Calu3 (cell line): ENCODE measurements at regions not wholly inside any gene's neighbourhood (a gene's known extent, or its start where the extent isn't known, plus 50 kb on each side); places are given as distances from the start of the nearest gene placed in this dataset.

Experiments used
- BruUV-seq: library from RNA; stranded (reverse); fragments of 400-500 nt; replicated peaks from 2 replicates; lab custom pipeline; 2021; lab: Mats Ljungman, UMichigan
- CTCF ChIA-PET: fragments of 300-600 bp; sonication (Branson Sonifier 250); formaldehyde crosslinking; loops from one replicate; lab custom pipeline; 2022; ENCODE audit warnings: antibody characterized with exemption; lab: Charles Lee
- DNase-seq: peaks from one replicate; pipeline ENCODE4 v3.0.0; 2022
- H3K27ac Mint-ChIP-seq: one replicate; pipeline ENCODE4 v1.8.0; 2022; ENCODE audit warnings: mixed read lengths; ENCODE audit not compliant: unreplicated experiment
- H3K27me3 Mint-ChIP-seq: one replicate; pipeline ENCODE4 v1.8.0; 2022; ENCODE audit warnings: mixed read lengths; ENCODE audit not compliant: unreplicated experiment
- H3K36me3 Mint-ChIP-seq: one replicate; pipeline ENCODE4 v1.8.0; 2022; ENCODE audit warnings: mild to moderate bottlenecking, moderate library complexity, mixed read lengths; ENCODE audit not compliant: insufficient read depth, unreplicated experiment
- H3K4me1 Mint-ChIP-seq: one replicate; pipeline ENCODE4 v1.8.0; 2022; ENCODE audit warnings: mild to moderate bottlenecking, low read depth, mixed read lengths; ENCODE audit not compliant: unreplicated experiment
- H3K4me3 Mint-ChIP-seq: one replicate; pipeline ENCODE4 v1.8.0; 2022; ENCODE audit warnings: mild to moderate bottlenecking, low read depth, moderate library complexity, mixed read lengths; ENCODE audit not compliant: unreplicated experiment
- H3K9me3 Mint-ChIP-seq: one replicate; pipeline ENCODE4 v1.8.0; 2022; ENCODE audit warnings: low read depth, mixed read lengths; ENCODE audit not compliant: unreplicated experiment
- CTCF ChIP-seq: fragments of 200-600 bp; IDR thresholded peaks from one replicate; pipeline ENCODE4 v1.8.0; 2022; ENCODE audit warnings: antibody characterized with exemption; ENCODE audit not compliant: unreplicated experiment
- intact Hi-C: fragments of 100-400 bp; cut with micrococcal nuclease; formaldehyde crosslinking; loops from one replicate; pipeline ENCODE4 v1.10.0; 2022; ENCODE audit not compliant: unreplicated experiment

DNA sequence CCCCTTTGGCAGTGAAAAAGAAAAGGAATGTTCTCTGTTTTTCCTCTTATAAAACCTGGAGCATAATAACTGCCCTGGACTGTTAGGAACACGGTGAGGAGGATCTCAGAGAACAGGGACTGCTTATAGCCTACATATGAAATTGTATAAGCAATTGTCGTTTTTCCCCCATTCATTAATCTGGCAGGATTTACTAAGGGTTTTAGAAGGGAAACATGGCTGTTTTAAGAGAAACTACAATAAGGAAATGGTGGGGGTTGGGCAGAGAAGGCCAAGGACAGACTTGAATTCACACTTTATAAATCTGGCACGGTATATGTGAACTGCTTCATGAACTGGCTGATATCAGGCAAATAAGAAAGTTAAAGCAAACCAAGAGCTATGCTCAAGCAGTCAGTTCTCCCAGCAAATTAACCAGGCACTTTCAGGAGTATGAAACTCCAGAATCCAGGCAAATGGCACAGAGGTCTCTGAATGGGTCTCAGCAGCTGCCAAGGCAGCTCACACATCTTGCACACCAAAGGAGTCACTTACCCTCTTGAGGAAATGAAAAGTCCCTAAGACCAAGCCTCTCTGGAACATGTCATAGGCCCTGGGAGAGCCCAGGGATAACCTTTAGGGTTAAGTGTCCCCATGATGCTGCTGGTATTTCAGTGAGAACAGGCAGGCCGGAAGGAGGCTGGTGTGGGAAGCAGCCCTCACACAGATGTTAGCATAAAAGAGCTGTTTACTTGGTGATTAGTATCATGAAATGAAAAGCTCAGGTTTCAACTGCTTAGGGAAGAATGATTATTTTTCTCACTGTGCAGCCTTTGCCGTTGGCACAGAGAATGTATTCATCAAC is 260.5 kb upstream of the MARCKS start:
- intact Hi-C loops, result no loop called here
- no peak for TF ChIP-seq CTCF
- peaks cover 5% of the 10 kb centered on the region for H3K9me3 Mint-ChIP-seq
- no peaks in the 10 kb centered on the region for H3K27me3 Mint-ChIP-seq
- no peak overlapping the region for H3K4me3 Mint-ChIP-seq
- H3K36me3 Mint-ChIP-seq, result no peaks in the 10 kb centered on the region
- BruUV-seq, result no TSS peak
- DNase-seq, result no peak
- H3K27ac Mint-ChIP-seq, result no peak overlapping the region
- H3K4me1 Mint-ChIP-seq, result peaks cover 16% of the 10 kb centered on the region
- CTCF ChIA-PET, result interaction anchor here (0.6 to 1.0 kb wide), 2 partner anchors 155 to 262 kb away, joined by 4 to 6 read pairs; no protein-coding TSS in a partner anchor

DNA sequence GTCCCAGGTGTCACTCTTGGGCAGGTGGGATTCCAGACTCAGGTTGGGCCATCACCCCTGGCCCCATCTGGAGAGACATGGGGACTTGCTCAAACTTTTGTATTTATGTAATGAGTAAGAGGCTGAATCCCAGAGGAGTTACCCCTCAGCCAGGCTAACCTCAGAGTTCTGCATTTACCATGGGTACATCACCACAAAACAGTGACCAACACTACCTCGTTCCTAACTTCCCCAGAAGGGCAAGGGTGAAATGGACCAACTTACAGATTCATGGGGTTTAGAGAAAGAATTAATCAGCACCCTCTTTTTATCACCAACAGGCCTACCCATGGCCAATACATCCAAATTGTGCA is 259.9 kb upstream of the MARCKS start:
- intact Hi-C loops, result no loop called here
- Mint-ChIP-seq H3K27ac (no peak overlapping the region), H3K4me1 (peaks cover 10% of the 10 kb centered on the region), H3K4me3 (no peak overlapping the region), H3K27me3 (no peaks in the 10 kb centered on the region), H3K36me3 (no peaks in the 10 kb centered on the region), H3K9me3 (peaks cover 5% of the 10 kb centered on the region)
- no TSS peak for BruUV-seq
- CTCF ChIA-PET, result interaction anchor here (0.6 to 1.0 kb wide), 2 partner anchors 154 to 262 kb away, joined by 4 to 6 read pairs; no protein-coding TSS in a partner anchor
- TF ChIP-seq CTCF, result no peak
- DNase-seq, result no peak

DNA sequence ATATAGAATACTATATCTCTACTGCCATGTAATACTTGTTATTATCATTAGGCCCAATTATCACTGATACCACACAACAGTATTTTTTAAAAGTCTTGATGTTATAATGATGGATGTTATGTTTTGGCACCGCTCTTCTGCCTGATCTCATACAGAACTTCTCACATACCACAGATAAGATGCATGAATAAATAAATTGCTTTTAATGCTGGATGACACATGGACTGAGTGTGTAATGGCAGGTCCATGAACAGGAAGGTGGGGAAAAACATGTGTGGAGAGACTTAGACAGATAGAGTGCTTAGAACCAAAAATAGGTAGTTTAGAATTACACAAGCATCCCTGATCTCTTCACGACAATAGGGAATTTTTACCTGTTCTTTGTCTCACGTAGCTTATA is 258.4 kb upstream of the MARCKS start:
- Mint-ChIP-seq H3K36me3 (no peaks in the 10 kb centered on the region), H3K4me3 (no peak overlapping the region), H3K27me3 (no peaks in the 10 kb centered on the region), H3K4me1 (peaks cover 7% of the 10 kb centered on the region), H3K27ac (no peak overlapping the region), H3K9me3 (peaks cover 5% of the 10 kb centered on the region)
- DNase-seq, result no peak
- intact Hi-C loops, result no loop called here
- CTCF ChIA-PET, result no interaction called here
- TF ChIP-seq CTCF, result no peak
- BruUV-seq, result no TSS peak

DNA sequence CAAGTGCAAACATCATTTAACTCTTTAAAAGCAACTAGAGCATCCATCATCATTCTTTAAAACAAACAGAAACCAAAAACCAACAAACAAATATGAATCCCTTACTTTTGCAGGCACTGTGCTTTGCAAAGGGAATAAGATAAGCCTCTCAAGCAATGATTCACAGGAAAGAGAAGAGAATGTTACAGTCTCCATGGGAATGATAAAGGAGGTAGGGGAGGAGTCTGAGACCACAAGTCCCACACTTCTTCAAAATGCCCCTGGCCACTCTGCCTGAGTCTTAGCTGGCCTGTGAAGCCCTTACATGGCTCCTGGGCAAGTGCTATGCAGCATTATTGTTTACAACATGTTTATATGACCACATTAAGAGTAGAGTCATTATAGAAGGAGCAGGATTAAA is 257.7 kb upstream of the MARCKS start:
- CTCF ChIA-PET, result no interaction called here
- Mint-ChIP-seq H3K27ac (no peak overlapping the region), H3K27me3 (no peaks in the 10 kb centered on the region), H3K4me3 (no peak overlapping the region), H3K4me1 (peaks cover 7% of the 10 kb centered on the region), H3K9me3 (peaks cover 5% of the 10 kb centered on the region), H3K36me3 (no peaks in the 10 kb centered on the region)
- DNase-seq, result no peak
- no TSS peak for BruUV-seq
- no peak for TF ChIP-seq CTCF
- intact Hi-C loops, result no loop called here
